GM19455 (cell line): ENCODE measurements at regions not wholly inside any gene's neighbourhood (a gene's known extent, or its start where the extent isn't known, plus 50 kb on each side); places are given as distances from the start of the nearest gene placed in this dataset.

Experiments
- ATAC-seq: cut with Tn5 transposase; IDR thresholded peaks from one replicate; pipeline ENCODE4 v1.9.1; 2021; ENCODE audit not compliant: unreplicated experiment

DNA sequence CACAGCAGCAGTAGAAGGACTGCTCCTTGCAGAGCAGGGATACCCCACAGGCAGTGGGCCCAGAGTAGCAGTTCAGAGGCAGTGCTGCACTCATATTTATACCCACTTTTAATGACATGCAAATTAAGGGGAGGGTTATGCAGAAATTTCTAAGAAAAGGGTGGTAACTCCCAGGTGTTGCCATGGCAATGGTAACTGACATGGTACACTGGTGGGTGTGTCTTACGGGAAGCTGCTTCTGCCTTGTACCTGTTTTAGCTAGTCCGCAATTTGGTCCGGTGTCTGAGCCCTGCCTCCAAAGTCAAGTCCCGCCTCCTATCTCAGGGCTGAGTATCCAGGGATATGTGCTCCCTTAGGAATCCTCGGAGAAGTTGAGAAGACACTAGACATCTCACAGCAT, 79.2 kb upstream of the UQCRFS1 start:
- ATAC-seq = no peak

GRCh38 chr19:29292562-29292961, 79.6 kb upstream of the UQCRFS1 start:
- no peak for ATAC-seq

GRCh38 chr19:29293292-29293691, 80.3 kb upstream of the UQCRFS1 start:
- no peak for ATAC-seq

DNA sequence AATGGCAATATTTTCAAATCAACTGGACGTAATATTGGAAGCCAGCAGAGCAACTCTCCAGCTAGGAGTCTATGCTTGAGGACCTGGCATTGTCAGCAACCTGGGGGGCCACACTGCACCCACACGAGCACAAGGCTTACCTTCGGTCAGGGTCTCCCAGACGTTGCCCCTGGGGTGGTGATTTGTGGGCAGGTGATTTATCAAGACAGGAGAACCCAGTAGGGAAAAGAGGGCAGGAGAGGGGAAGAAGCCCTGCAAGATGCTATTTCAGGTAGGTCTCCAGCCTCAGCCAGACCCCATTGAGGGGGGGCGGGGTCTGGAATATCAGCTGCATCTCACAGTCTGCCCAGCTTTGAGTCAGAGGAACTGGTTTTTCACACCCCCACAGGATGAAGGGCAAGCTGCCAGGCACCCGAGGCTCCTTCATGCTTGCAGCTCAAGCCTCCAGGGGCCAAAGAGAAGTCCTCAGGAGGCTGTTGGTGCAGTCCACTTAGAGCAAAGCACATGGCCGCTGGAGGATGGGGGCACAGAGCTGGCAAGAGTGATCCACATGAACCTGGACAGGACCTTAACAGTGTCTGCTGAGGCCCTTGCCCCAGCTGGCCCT, 80.9 kb upstream of the UQCRFS1 start:
- ATAC-seq = no peak

GRCh38 chr19:29294343-29294811, 81.4 kb upstream of the UQCRFS1 start:
- ATAC-seq = no peak

GRCh38 chr19:29295285-29295684, 82.3 kb upstream of the UQCRFS1 start:
- no peak for ATAC-seq

DNA sequence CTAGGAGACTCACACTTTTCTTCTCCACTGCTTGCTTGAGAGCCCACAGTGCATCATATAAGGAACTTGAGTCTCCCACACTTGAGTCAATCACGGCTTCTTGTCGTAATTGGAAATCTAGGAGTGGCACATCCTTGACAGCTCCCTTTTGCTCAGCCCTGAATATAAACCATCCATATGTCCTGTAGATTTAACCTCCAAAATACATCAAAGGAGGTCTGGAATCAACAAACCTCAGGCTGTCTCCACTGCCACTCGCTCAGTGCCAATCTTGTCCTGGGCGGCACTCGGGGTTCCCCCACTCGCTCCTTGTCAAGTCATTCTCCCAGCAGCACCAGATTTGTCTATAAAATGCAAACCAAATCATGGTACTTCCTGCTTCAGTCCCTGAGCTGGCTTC, 84.4 kb upstream of the UQCRFS1 start:
- ATAC-seq = no peak

DNA sequence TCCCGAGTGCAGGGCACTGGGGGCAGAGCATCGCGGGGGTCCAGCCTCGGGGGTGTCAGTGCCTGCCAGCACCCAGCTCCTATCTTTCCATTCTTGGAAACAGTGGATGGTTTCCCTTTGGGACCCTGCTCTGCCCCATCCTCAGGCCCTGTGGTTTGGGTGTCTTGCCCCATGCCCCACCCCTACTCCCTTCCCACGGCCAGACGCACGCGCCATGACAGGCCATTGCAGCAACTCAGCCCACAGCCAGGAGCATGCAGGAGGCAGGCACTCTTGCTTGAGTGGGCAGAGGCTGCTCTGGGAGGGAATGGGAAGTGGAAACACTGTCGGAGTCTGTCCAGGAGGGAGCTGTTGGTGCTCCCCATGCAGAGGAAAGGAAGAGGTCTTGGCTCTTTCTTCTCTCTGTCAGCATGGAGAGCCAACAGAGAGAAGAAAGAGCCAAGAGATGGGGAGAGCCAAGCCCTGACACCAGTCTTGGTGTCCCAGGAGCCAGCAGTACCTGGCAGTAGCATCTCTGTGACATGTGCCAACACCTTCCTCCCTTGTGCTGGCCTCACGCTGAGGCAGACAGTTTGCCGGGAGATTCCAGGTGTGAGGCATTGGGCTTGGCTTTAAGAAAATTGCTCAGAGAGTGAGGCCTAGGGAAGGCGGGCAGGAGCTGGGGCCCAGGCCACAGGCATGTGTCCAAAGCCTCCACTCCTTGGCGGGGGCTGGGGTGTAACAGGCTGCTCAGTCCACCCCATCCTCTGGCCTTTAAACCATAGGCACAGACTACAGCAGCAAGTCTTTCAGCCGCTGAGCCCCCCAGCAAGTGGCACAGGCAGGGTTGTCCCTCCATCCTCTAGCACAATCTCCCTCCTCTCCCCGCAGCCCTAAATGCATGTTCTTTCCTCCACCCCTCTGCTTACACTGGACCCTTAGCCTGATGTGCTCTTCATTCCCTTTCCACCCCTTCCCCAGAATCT, 86.7 kb upstream of the UQCRFS1 start:
- no peak for ATAC-seq

DNA sequence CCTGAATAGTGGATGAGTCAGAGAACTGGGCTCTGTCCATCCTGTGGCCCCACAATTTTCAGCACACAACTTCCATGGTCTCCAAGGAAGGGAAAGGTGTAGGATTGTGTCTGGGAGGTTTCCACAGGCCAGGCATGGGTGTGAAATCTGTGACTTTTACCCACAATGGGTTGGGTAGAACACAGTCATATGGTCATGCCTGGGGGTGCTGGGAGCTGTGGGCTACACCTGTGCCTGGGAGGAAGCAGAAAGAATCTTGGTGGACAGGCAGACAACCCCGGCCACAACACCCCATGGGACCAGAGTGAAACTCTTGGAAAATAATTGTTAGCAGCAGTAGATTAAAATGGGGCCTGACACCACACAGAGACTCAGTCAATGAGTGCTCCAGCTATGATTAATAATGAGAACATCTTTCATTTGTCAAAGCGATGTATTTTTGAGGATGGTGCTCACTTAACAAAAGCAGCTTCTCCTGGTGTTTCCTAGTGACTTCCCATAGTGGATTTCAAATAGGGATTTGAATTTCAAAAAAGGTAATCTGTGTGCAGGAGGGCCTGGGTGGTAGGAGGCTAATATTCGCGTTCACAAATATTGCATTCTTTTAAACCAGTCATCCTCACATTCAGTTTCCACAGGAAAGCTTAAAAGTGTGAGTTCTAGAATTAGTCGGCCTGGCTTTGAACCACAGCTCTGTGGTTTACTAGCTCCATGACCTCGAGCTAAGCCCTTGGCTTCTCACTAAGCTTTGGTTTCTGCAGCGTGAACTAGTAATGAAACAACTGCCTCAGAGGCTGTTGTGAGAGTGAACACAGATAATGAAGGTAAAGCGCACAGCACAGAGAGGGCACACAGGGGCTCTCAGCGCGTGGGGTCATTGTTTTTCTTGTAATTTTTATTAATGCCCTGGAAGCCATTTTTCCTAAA, 89.3 kb upstream of the UQCRFS1 start:
- ATAC-seq = no peak

DNA sequence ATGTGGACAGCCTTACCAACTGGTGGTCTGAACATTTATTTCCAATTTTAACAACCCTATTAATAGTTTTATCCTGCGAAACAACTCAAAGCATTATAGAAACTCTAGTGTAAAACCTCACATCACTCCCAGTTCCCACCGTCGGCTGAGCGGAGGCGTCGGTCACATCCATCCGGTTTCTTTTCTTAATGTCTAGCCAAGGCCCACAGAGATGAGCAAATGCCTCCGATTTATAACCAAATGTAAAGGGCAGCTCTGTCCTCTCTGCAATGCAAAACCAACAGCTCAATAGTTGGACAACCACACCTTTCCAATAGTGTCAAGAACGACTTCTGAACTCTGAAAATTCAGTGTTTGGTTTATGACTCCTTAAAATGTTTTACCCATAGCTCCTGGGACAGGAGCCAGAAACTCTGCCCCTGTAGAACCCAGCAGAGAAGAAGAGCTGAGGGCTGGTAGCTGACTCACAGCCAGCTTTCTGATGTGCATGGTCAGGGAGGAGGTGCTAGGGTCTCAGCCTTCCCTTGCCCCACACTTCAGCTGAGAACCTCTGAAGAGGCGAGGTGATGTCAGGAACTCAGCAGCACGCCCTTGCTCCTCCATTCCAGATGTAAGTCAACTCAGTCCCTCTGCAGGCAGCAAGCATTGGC, 90.2 kb upstream of the UQCRFS1 start:
- ATAC-seq = no peak

- no peak for ATAC-seq
Measured at GRCh38 chr19:29303719-29304090, 90.8 kb upstream of the UQCRFS1 start.

GRCh38 chr19:29305268-29305667, 92.3 kb upstream of the UQCRFS1 start:
- ATAC-seq = no peak

DNA sequence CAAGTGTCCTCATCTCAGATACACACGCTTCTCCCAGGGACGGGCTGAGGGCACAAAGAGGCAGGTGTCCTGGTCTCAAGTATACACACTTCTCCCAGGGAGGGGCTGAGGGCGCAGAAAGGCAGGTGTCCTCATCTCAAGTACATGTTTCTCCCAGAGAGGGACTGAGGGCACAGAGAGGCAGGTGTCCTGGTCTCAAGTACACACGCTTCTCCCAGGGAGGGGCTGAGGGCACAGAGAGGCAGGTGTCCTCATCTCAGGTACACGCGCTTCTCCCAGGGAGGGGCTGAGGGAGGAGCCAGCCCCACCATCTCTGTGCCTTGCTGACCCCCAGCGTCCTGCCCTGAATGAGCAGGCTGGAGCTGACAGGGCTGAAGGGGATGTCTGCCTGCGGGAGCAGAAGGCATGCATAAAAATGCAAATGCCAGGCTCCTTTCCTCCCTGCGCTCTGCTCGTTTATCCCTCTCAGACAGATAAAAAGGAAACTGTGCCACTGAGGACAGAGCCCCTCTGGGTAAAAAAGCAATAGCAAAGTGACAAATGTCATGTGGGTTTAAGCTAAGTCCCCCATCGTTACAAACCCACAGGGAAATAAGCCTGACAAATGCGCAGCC, 96.1 kb upstream of the UQCRFS1 start:
- no peak for ATAC-seq

GRCh38 chr19:29309637-29310036, 96.7 kb upstream of the UQCRFS1 start:
- no peak for ATAC-seq

DNA sequence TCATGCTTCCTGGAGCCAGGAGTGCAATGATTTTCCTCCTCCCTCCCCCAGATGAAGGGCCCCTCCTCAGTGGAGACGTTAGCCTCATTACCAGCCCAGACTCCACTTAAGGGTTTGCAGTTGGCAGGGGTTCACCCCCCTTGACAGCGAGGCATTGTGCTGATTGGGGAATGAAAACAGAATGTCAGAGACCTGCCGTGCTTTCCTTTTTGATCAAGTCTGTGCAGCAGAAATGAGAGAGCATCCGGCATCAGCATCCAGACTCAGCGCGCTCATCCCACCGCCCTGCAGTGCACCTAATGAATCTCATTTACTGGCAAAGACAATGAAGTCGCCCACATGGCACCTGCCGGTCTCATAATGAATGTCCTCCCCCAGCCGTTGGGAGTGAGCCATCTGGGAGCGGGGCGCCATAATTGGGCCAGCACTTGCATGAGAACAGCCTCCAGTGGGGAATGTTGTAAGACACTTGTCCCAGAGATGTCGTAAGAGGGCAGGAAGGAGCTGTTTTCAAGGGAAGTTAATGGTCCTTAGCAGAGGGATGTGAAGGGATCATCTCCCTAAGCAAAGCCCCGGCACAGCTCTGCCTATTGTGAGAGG, 98.3 kb upstream of the UQCRFS1 start:
- ATAC-seq = no peak

GRCh38 chr19:29315556-29316190, 102.7 kb upstream of the UQCRFS1 start:
- ATAC-seq = no peak

DNA sequence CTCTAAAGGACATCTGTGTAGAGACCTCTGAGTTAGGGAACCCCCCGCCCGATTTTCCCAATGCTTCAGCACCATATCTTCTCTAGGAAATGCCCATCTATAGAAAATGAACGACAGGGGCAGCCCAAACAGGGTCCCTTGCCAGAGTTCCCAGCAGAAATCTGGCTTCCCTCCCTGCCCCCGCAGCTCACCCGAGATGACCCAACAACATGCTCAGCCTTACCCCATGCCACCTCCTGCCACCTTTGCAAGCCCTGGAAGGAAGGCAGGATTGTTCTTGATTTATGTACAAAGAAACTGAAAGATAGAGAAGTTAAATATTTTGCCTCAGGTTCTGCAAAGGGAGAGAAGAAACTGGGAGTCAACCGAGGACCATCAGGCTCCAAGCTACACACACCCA, 105.6 kb upstream of the UQCRFS1 start:
- ATAC-seq = no peak

- no peak for ATAC-seq
Measured at GRCh38 chr19:29320086-29320485, 107.1 kb upstream of the UQCRFS1 start.

- no peak for ATAC-seq
Measured at GRCh38 chr19:29320618-29321017, 107.7 kb upstream of the UQCRFS1 start.
